Duodenal mucosa (tissue), 2 donors: ENCODE measurements at regions not wholly inside any gene's neighbourhood (a gene's known extent, or its start where the extent isn't known, plus 50 kb on each side); places are given as distances from the start of the nearest gene placed in this dataset.
"Not testable (repeated sequence)": the region's sequence is repeated elsewhere in the genome, so short reads cannot be mapped to it uniquely, and the experiment has no call there.

ENCODE experiments used
- H3K27ac ChIP-seq: one replicate; pipeline ENCODE4 v1.7.0; 2013; ENCODE audit warnings: low read depth, low read length
- H3K27me3 ChIP-seq, 2 donors: one replicate each; pipeline ENCODE4 v1.7.0; 2013; ENCODE audit warnings: low read length in 2 of 2, control low read depth in 1 of 2; ENCODE audit not compliant: insufficient read depth in 2 of 2, control insufficient read depth in 1 of 2
- H3K36me3 ChIP-seq, 2 donors: one replicate each; pipeline ENCODE4 v1.7.0; 2013; ENCODE audit warnings: low read length in 2 of 2, control low read depth in 1 of 2; ENCODE audit not compliant: insufficient read depth in 2 of 2, control insufficient read depth in 1 of 2
- H3K4me1 ChIP-seq, 2 donors: one replicate each; pipeline ENCODE4 v1.7.0; 2013; ENCODE audit warnings: low read length in 2 of 2, control low read depth in 1 of 2; ENCODE audit not compliant: insufficient read depth in 2 of 2, control insufficient read depth in 1 of 2
- H3K4me3 ChIP-seq, 2 donors: one replicate each; pipeline ENCODE4 v1.7.0; 2013; ENCODE audit warnings: low read length in 2 of 2, low read depth in 1 of 2
- H3K9ac ChIP-seq, 2 donors: one replicate each; pipeline ENCODE4 v1.7.0; 2013; ENCODE audit warnings: low read length in 2 of 2, low read depth in 1 of 2
- H3K9me3 ChIP-seq, 2 donors: one replicate each; pipeline ENCODE4 v1.7.0; 2013; ENCODE audit warnings: low read length in 2 of 2, control low read depth in 1 of 2; ENCODE audit not compliant: control insufficient read depth in 1 of 2

GRCh38 chr6:121886223-121886830 lies 450.9 kb downstream of the GJA1 start:
- Histone ChIP-seq H3K27me3 (no peaks in the 10 kb centered on the region), H3K36me3 (no peaks in the 10 kb centered on the region), H3K4me3 (no peak overlapping the region), H3K9me3 (no peaks in the 10 kb centered on the region), H3K4me1 (no peaks in the 10 kb centered on the region), H3K27ac (no peak overlapping the region), H3K9ac (no peak overlapping the region)

GRCh38 chr6:121887724-121888123 lies 452.3 kb downstream of the GJA1 start:
- H3K9me3 ChIP-seq, result no peaks in the 10 kb centered on the region
- H3K27ac ChIP-seq, result no peak overlapping the region
- no peaks in the 10 kb centered on the region for H3K4me1 ChIP-seq
- no peaks in the 10 kb centered on the region for H3K36me3 ChIP-seq
- H3K9ac ChIP-seq, result no peak overlapping the region
- H3K4me3 ChIP-seq, result no peak overlapping the region
- no peaks in the 10 kb centered on the region for H3K27me3 ChIP-seq

- Histone ChIP-seq H3K27me3 (no peaks in the 10 kb centered on the region), H3K36me3 (no peaks in the 10 kb centered on the region), H3K9ac (no peak overlapping the region), H3K4me3 (no peak overlapping the region), H3K4me1 (no peaks in the 10 kb centered on the region), H3K9me3 (no peaks in the 10 kb centered on the region), H3K27ac (no peak overlapping the region)
Observed at GRCh38 chr6:121890307-121890910, 455.0 kb downstream of the GJA1 start.

- not testable (repeated sequence) for H3K4me3 ChIP-seq, H3K4me1 ChIP-seq, H3K9me3 ChIP-seq, H3K27ac ChIP-seq, H3K27me3 ChIP-seq, H3K9ac ChIP-seq, H3K36me3 ChIP-seq
Observed at GRCh38 chr6:121895731-121896130, 460.3 kb downstream of the GJA1 start.

- Histone ChIP-seq H3K9ac (no peak overlapping the region), H3K36me3 (no peaks in the 10 kb centered on the region), H3K27me3 (no peaks in the 10 kb centered on the region), H3K4me1 (no peaks in the 10 kb centered on the region), H3K9me3 (no peaks in the 10 kb centered on the region), H3K27ac (no peak overlapping the region), H3K4me3 (no peak overlapping the region)
Observed at GRCh38 chr6:121896363-121896762, 460.9 kb downstream of the GJA1 start.

GRCh38 chr6:121896771-121897170 lies 461.3 kb downstream of the GJA1 start:
- H3K9ac ChIP-seq, result no peak overlapping the region
- H3K4me3 ChIP-seq, result no peak overlapping the region
- H3K27ac ChIP-seq, result no peak overlapping the region
- no peaks in the 10 kb centered on the region for H3K36me3 ChIP-seq
- H3K9me3 ChIP-seq, result no peaks in the 10 kb centered on the region
- no peaks in the 10 kb centered on the region for H3K27me3 ChIP-seq
- no peaks in the 10 kb centered on the region for H3K4me1 ChIP-seq

GRCh38 chr6:121897337-121897760 lies 461.9 kb downstream of the GJA1 start:
- H3K9ac ChIP-seq, result no peak overlapping the region
- H3K4me1 ChIP-seq, result no peaks in the 10 kb centered on the region
- H3K27me3 ChIP-seq, result no peaks in the 10 kb centered on the region
- no peak overlapping the region for H3K27ac ChIP-seq
- H3K9me3 ChIP-seq, result no peaks in the 10 kb centered on the region
- H3K36me3 ChIP-seq, result no peaks in the 10 kb centered on the region
- H3K4me3 ChIP-seq, result no peak overlapping the region

GRCh38 chr6:121901432-121901831 lies 466.0 kb downstream of the GJA1 start:
- no peak overlapping the region for H3K9ac ChIP-seq
- no peaks in the 10 kb centered on the region for H3K9me3 ChIP-seq
- H3K36me3 ChIP-seq, result no peaks in the 10 kb centered on the region
- H3K4me3 ChIP-seq, result no peak overlapping the region
- no peaks in the 10 kb centered on the region for H3K4me1 ChIP-seq
- no peak overlapping the region for H3K27ac ChIP-seq
- no peaks in the 10 kb centered on the region for H3K27me3 ChIP-seq

- H3K36me3 ChIP-seq, result no peaks in the 10 kb centered on the region
- H3K4me1 ChIP-seq, result no peaks in the 10 kb centered on the region
- H3K4me3 ChIP-seq, result no peak overlapping the region
- no peak overlapping the region for H3K27ac ChIP-seq
- H3K9ac ChIP-seq, result no peak overlapping the region
- peaks cover 0 to 5% of the 10 kb centered on the region in 2 donors for H3K9me3 ChIP-seq
- no peaks in the 10 kb centered on the region for H3K27me3 ChIP-seq
Observed at GRCh38 chr6:121904559-121904958, 469.1 kb downstream of the GJA1 start.

GRCh38 chr6:121912905-121913304 lies 477.5 kb downstream of the GJA1 start:
- Histone ChIP-seq H3K4me1 (no peaks in the 10 kb centered on the region), H3K9ac (no peak overlapping the region), H3K27me3 (no peaks in the 10 kb centered on the region), H3K4me3 (no peak overlapping the region), H3K9me3 (no peaks in the 10 kb centered on the region), H3K36me3 (no peaks in the 10 kb centered on the region), H3K27ac (no peak overlapping the region)
